SH-SY5Y (cell line): ENCODE measurements at regions not wholly inside any gene's neighbourhood (a gene's known extent, or its start where the extent isn't known, plus 50 kb on each side); places are given as distances from the start of the nearest gene placed in this dataset.

Experiments
- GATA2 ChIP-seq: IDR thresholded peaks from 2 replicates; pipeline ENCODE4 v1.6.1; 2011; ENCODE audit warnings: mild to moderate bottlenecking, low read depth, low read length
- GATA3 ChIP-seq: IDR thresholded peaks from 2 replicates; pipeline ENCODE4 v1.6.1; 2011; ENCODE audit warnings: low read depth, mild to moderate bottlenecking, low read length, moderate library complexity

GRCh38 chr13:24073657-24074056 is 86.9 kb upstream of the SPATA13 start:
- no peak for TF ChIP-seq GATA2
- no peak for TF ChIP-seq GATA3
